ENCODE measurements at regions not wholly inside any gene's neighbourhood (a gene's known extent, or its start where the extent isn't known, plus 50 kb on each side); places are given as distances from the start of the nearest gene placed in this dataset.

DNA sequence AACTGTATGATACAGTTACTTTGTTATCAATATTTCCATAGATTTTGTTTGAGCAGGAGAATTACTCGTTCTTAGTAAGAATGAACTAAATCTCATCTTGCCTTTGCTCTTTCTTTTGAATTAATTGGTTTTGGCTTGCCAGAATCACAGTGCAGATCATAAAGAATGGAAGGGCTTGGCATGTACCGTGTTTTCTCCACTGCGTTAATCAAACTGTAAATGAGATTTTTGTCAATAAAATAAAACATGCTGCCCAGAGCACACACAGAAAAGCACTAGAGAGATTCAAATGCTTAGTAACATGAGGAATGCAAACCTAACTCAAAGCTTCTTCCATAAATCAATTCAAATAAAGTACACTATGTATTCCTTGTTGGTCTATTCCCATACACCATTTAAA is 229.6 kb upstream of the CDH2 start:
- DNase-seq (ENCODE audit: low spot score): no peak

DNA sequence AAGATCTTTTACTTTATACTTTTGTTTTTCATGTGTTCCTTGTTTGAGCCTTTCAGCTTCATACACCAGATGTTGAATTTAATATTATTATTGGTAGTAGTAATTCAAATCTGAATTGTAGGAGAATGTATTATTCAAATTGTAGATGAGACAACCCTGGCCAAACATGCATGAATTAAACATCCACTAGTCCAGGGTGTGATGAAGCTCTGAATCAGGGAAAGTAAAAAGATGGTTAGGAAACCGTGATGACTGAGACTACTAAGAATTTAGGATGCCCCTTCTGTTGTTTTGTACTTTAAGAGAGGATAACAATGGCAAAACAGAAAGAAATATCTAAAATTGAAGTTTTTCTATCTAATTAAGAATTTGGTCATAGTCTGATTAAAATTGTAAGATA is 227.8 kb upstream of the CDH2 start:
- no peak for DNase-seq (ENCODE audit: low spot score)

DNA sequence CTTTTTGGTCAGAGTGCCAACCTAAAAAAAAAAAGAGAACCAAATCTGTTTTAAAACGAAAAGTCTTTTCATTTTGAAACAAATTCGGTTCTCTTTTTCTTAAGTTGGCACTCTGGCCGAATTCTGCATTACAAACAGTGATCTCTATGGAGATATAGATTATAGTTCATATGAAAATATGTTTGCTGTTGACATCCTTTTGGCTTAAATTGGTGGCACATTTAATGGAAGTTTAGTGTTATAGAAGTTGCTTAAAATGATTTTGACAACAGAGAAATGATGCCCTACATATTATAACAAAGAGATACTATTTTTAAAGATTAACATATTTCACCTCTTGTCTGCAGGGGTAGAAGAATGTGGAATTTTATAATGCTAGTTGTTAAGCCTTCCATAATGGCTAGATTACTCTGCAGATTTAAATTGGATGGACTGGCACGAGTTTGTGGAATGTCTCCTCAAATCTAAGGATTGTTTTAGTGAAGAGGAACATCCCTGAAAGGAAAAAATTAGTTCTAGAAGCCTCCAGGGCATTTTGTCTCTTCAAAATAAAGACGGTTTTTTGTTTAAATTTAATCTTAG is 222.9 kb upstream of the CDH2 start:
- no peak for DNase-seq (ENCODE audit: low spot score)

DNA sequence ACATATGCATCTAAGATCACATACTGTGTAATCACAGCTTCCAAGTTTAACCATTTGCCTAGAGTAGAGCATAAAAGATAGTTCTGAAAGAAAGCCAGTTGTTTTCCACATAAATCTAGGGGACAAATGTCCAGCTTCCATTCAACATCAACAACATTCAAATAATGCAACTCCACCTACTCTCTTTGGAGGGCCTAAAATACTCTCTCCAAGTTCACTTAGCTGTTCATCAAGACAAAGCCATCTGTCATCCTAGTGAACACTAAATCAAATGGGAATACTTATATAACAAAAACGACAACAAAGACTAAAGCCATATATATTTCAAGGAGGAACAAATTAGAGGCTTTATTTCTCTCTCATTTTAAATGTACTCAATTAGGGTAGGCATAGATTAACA is 221.5 kb upstream of the CDH2 start:
- DNase-seq (ENCODE audit: low spot score): no peak

DNA sequence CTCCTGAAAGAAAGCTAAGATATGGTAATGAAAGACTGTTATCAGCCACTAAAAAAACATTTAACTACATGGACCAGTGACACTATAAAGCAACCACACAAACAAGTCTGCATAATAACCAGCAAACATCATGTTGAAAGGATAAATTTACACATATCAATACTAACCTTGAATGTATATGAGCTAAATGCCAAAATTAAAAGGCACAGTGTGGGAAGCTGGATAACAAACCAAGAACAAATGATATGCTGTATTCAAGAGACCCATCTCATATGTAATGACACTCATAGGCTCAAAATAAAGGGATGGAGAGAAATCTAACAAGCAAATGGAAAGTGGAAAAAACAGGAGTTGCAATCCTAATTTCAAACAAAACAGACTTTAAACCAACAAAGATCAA is 213.1 kb upstream of the CDH2 start:
- no peak for DNase-seq (ENCODE audit: low spot score)

DNA sequence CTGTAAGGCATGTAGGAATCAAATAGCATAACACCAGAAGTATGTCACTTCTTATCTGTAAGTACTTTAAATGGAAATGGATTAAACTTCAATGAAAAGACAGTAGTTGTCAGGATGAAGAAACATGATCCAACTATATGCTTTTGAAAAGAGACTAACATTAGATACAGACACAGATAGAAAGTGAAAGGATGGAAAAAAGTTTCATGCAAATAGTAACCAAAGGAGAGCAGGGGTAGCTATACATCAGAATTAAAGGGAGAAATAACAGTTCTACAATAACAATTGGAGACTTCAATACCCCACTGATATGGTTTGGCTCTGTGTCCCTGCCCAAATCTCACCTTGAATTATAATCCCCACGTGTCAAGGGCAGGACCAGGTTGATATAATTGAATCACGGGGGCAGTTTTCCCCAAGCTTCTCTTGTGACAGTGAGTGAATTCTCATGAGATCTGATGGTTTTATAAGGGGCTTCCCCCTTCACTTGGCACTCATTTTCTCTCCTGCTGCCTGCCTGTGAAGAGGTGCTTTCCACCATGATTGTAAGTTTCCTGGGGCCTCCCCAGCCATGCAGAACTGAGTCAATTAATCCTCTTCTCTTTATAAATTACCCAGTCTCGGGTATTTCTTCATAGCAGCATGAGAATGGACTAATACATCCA is 205.4 kb upstream of the CDH2 start:
- DNase-seq (ENCODE audit: low spot score): no peak

DNA sequence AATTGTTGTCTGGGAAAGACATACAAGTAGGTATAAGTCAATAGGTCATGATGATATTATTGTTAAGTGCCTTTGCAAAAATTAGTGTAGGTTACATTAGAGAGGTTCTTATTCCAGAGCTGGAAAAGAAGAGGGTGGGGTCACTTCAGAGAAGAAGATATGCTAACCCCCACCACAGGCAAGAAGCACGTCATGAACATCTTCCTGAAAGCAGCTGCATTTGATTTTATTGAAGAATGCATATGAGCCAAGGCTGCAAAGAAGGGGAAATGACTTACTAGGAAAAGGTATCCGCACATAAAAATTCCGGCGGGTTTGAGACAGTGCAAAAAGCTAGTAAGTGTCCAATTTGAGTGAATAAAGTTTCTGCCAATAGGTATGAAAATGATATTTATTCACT is 195.3 kb upstream of the CDH2 start:
- DNase-seq (ENCODE audit: low spot score): no peak

DNA sequence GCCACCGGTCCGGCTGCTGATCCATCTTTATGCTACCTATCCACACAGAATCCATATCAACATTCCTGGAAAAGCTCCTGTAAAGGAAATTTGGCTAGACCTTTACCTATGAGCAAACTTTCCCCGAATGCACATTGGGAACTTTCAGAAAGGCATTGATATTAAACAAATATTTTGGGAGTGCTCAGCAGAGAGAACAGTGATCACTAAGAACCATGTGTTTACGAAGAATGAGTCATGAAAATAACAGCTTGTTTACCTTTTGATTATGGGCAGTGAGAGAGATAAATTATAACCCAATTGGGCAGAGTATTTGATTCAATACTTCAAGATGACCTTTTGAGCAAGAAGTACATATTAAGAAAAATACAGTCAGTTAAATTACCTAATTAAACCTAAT is 189.7 kb upstream of the CDH2 start:
- DNase-seq (ENCODE audit: low spot score): no peak

DNA sequence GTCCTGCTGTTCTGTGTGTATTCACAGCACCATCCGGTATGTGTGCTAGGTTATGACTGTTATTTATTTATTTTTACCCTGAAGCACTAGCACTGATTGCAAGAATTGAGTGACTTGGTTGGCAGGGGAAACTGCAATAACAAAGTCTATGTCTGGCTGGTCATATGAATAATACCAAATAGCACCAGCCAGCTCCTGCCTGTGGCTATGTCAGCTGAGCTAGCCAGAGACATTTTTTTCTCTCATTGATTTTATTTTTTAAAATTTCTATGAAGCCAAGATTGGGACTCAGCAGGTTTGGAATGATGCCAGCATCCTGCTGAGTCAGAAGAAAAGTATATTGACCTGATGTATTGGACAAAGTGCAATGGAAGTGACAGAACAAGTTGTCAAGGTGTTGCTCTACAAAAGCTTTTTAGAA is 188.5 kb upstream of the CDH2 start:
- no peak for DNase-seq (ENCODE audit: low spot score)

DNA sequence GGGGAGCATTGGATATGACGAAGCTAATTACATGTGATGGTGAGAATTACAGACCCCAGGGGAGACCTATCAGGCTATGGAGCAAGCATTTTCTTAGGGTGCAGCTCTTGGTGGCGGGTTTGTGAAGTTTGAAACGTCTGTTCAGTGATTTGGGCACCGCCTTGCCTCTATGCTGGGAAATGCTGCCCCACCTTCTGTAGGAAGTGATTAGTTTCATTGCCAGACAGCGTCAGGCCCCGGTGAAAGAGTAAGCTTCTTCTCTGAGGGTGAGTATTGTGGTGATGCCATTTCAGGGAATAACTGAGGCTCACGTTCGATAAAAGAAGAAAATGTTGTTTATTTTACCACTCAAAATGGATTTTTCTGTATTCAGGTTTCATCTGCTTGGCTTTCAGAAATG is 186.2 kb upstream of the CDH2 start:
- no peak for DNase-seq (ENCODE audit: low spot score)

DNA sequence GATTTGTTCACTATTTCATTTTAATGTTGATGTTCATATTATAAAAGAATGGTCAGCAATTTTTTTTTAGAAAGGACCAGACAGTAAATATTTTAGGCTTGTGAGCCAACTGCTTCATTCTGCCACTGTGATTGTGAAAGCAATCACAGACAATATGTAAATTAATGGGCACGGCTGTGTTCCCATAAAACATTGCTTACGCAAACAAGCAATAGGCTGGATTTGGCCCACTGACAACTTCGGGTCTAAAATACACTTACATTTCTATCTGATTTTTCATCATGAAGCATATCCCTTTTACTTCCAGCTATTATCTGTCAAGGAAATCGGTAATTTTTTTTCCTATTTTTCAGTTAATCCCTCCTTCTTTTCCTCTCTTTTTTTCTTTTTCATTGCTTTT is 182.2 kb upstream of the CDH2 start:
- no peak for DNase-seq (ENCODE audit: low spot score)

DNA sequence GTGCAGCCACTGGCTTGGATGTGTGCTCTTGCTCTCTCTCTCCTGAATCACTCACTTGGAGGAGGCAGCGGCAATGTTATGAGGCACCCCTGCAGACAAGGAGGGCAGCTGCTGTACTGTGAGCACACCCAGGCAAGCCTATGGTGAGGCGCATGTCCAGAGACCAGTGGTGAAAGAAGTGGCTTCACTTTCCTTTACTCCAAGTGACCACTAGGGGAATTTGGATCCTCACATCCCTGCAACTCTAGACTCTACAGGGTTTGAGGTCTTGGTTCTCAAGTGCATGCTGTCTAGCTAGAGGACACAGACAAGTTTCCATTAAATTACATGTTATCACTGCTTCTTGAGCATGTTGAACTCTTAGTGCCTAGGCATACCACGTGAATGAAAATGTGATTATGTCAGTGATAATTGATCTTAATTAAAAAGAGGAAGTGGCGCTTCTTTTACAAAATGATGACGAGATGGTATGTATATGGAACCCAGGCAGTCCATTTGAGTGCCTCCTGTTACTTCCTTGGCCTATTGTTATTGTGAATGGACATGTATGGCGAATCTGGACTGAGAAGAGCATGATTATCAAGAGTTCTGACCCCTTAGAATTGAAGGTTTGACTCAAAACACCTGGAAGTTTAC is 181.0 kb upstream of the CDH2 start:
- DNase-seq (ENCODE audit: low spot score): no peak

DNA sequence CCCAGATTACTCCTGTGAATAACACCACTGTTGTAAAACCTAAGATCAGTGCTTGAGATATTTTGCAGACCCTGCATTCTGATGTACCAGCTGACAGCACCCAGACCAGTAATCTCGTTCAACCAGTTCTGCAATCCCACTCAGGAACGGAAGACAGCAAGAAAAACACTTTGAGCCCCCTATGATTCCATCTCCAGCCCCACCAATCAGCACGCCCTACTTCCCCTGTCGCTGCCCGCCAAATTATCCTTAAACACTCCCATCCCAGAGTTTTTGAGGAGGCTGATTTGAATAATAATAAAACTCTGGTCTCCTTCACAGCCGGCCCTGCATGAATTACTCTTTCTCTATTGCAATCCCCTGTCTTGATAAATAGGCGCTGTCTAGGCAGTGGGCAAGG is 173.9 kb upstream of the CDH2 start:
- no peak for DNase-seq (ENCODE audit: low spot score)

DNA sequence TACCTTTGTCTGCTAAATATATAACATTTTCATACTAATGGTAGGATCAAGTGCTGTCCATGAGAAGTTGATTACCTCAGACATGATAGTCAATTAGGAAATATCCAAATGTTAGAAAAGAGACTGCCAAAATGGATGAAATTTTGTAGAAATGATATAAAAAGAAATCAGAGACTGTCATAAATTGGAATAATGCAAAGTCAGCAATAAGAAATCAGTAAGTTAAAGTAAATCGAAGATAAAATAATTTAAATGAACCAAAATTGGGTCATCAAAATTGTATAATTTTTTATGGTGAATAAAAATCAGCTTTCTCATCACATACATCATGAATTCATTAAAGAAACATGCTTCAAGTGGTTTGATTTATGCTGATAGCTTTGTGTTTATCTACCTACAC is 165.3 kb upstream of the CDH2 start:
- no peak for DNase-seq (ENCODE audit: low spot score)

DNA sequence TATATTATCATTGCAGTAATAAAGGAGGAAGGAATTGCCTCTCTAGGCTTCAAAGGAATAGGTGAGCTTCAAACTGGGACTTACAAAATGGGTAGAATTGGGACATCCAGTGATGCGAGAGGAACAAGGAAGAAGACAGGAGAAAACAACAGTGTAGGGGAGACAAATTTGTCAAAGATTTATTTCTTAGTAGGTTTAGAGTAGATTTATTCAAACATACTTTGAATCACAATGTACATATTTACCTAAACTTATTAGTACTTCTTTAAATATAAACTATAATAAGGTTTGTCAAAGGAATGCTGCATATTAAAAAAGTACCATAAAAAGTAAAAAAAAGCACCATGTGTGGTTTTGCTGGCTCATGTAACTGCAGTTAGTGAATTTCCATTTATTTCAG is 161.4 kb upstream of the CDH2 start:
- DNase-seq (ENCODE audit: low spot score): no peak

DNA sequence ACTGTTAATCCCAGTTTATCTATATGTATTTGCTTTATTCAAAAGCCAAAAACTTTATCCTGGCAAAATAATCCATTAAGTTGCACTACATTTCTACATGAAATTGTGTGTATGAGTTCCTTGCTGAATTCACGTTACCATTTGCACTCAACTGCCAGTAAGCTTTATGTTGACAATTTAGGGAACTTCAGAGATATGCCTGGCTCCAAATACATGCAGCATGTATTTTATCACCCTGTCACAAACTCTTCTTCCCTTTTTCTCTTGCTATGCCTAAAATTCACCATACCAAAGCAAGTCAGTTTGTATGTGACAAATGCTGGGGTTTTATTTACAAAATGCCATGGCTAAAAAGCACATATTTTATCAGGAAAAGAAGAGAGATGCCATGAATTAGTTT is 157.6 kb upstream of the CDH2 start:
- no peak for DNase-seq (ENCODE audit: low spot score)

DNA sequence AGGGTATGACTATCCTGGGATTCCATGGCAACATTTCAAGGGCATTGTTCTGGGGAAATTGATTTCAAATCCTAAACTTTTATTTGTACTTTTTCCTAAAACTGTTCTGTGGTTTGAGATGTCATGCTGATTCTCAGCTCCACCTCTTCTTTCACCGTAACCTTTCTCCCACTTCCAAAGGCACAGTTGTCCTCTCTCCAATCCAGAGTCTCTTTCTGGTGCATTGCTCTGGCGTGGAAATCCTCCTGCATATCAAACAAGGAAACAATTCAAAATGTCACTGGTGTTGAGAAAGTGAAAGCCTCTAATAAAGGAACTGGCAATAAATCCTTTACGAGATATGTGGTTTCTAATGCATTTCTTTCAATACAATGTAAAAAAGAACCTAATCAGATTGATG is 155.1 kb upstream of the CDH2 start:
- DNase-seq (ENCODE audit: low spot score): no peak

DNA sequence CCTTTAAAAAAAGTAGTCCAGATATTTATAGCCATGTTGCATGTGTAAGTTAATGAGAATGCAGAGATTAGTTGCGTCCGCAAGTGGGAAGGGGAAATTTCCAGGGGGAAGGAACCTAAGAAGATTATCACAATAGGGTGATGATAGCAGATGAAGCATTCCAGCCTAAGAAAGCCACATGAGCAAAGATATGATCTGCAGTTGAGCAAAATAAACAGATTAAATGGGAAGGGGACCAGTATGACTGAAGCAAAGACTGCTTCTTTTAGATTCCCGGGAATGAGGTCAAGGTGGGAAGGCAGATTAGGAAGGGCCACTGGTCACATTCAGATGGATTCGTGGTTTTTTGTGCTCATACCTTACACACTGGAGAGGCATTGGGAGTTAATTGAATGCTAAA is 154.6 kb upstream of the CDH2 start:
- DNase-seq (ENCODE audit: low spot score): no peak

DNA sequence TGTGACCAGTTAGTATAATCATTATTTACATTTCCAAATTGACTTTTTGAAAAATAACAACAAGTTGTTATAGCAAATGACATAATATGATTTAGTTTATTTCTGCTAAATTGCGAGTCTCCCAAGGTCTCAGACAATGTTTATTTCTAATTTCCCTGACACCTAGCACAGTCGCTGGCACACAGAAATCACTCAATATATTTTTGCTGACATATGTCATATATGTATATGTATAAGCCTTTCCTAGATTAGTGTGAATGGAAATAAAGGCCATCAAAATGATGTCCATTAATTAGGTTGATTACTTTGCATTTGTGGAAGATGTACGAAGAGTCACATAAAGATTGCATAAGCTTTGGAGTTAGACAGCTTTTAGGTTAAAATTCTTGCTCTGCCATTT is 136.7 kb upstream of the CDH2 start:
- DNase-seq (ENCODE audit: low spot score): no peak

DNA sequence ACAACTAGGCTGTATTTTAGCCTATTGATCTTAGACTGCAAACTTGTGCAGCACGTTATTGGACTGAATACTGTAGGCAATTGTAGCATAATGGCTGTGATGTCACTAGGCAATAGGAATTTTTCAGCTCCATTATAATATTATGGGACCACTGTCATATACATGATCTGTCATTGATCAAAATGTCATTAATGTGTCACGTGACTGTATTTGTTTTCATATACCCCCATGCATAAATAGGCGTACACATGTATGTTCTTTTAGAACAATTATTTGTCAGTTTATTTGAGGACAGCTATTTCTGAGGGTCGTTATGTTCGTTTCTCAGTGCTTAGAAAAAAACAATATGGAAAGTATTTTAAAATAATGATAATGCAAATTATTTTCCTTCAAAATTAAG is 111.9 kb upstream of the CDH2 start:
- DNase-seq (ENCODE audit: low spot score): no peak

DNA sequence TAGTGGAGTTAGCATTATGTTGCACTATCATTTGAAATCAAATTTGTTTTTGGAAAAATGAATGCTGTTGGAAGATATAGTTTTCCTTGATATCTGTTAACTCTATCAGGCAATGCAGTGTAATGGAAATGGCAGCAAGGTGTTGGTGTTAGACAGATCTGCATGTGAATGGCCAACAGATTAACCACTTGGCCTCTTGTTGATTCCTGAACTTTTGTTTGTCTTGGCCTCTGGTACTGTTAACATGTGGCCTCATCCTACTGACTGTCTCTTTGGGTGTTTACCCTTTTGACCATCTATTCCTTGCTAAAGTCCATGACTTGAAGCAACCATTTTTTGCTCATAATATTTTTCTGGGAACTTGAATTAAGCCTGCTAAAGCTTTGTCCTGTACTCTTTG is 110.2 kb upstream of the CDH2 start:
- DNase-seq (ENCODE audit: low spot score): no peak

DNA sequence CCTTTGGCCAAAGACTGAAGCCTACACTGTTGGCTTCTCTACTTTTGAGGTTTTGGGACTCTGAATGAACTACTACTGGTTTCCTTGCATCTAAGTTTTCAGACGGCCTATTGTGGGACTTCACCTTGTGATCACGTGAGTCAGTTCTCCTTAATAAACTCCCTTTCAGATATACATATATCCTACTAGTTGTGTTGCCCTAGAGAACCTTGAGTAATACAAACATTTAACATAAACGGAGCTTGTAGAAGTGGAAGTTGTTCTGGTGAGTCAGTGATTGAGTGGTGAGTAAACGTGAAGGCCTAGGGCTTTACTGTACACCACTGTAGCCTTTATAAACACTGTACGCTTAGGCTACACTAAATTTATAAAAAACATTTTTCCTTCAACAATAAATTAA is 107.2 kb upstream of the CDH2 start:
- no peak for DNase-seq (ENCODE audit: low spot score)

DNA sequence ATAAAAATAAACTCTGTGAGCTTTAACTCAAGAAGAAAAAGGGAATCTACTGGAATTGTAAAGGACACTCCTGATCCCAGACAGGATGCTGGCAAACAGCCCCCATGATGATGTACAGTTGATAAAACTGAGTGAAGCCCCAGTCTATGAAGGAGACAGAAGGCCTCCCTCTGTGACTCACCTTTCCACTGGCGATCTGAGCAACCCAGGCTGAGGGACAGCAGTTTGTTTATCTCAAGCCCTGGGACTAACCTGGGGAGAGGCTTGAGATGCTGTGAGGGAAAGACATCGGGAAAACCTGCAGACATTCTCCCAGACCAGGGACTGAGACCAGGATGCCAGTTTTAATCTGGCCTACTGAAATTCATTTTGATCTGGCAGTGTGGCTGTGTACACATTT is 104.5 kb upstream of the CDH2 start:
- DNase-seq (ENCODE audit: low spot score): no peak

DNA sequence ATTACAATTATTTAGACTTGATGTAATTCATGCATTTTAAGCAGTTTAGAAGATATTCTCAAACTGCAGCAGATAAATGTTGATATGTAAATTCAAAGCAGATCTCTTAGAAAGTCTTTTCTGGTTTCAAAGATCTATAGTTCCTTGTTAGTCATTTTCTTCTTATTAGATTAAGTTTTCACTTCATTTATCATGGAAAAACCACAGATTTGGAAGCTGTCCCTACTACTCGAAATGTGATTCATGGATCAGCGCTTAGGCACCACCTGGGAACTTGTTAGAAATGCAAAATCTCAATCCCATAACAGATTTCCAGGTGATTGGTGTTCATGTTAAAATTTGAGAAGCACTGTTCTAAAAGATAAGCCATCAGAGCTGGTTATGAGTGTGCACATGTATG is 92.8 kb upstream of the CDH2 start:
- no peak for DNase-seq (ENCODE audit: low spot score)
